ENCODE measurements at regions not wholly inside any gene's neighbourhood (a gene's known extent, or its start where the extent isn't known, plus 50 kb on each side); places are given as distances from the start of the nearest gene placed in this dataset.
"Not testable (repeated sequence)": the region's sequence is repeated elsewhere in the genome, so short reads cannot be mapped to it uniquely, and the experiment has no call there.

GRCh38 chr21:14804170-14804569 lies 258.1 kb upstream of the SAMSN1 start:
- H3K4me3 Mint-ChIP-seq; H3K27me3 Mint-ChIP-seq; H3K36me3 Mint-ChIP-seq; H3K4me1 Mint-ChIP-seq (ENCODE audit: low read depth); H3K27ac Mint-ChIP-seq; CTCF ChIA-PET; intact Hi-C loops (cut with micrococcal nuclease); DNase-seq; POLR2A ChIA-PET: not testable (repeated sequence)
- peaks cover 14% of the 10 kb centered on the region for H3K9me3 Mint-ChIP-seq

GRCh38 chr21:14797543-14797942 lies 251.4 kb upstream of the SAMSN1 start:
- intact Hi-C loops (cut with micrococcal nuclease): no loop called here
- Mint-ChIP-seq H3K4me3 (no peak overlapping the region), H3K27ac (no peak overlapping the region), H3K27me3 (peaks cover 9% of the 10 kb centered on the region), H3K9me3 (peaks cover 34% of the 10 kb centered on the region), H3K36me3 (no peaks in the 10 kb centered on the region), H3K4me1 (ENCODE audit: low read depth) (no peaks in the 10 kb centered on the region)
- CTCF ChIA-PET: interaction anchor here (1.2 kb wide), 1 partner anchor 60 kb away, joined by 3 read pairs; no protein-coding TSS in a partner anchor
- POLR2A ChIA-PET: no interaction called here
- no peak for DNase-seq

- Mint-ChIP-seq H3K9me3 (peaks cover 5% of the 10 kb centered on the region), H3K36me3 (no peaks in the 10 kb centered on the region), H3K4me3 (no peak overlapping the region), H3K27ac (no peak overlapping the region), H3K27me3 (no peaks in the 10 kb centered on the region), H3K4me1 (ENCODE audit: low read depth) (no peaks in the 10 kb centered on the region)
- POLR2A ChIA-PET: no interaction called here
- CTCF ChIA-PET: no interaction called here
- DNase-seq: no peak
- intact Hi-C loops (cut with micrococcal nuclease): no loop called here
Observed at GRCh38 chr21:14787312-14787711, 241.2 kb upstream of the SAMSN1 start.

GRCh38 chr21:14785679-14786078 lies 239.6 kb upstream of the SAMSN1 start:
- no peak overlapping the region for H3K4me3 Mint-ChIP-seq
- H3K4me1 Mint-ChIP-seq (ENCODE audit: low read depth): no peaks in the 10 kb centered on the region
- no peaks in the 10 kb centered on the region for H3K36me3 Mint-ChIP-seq
- DNase-seq: no peak
- no peak overlapping the region for H3K27ac Mint-ChIP-seq
- peaks cover 5% of the 10 kb centered on the region for H3K9me3 Mint-ChIP-seq
- ChIA-PET POLR2A (no interaction called here), CTCF (no interaction called here)
- intact Hi-C loops (cut with micrococcal nuclease): no loop called here
- peaks cover 3% of the 10 kb centered on the region for H3K27me3 Mint-ChIP-seq

GRCh38 chr21:14773777-14774345 lies 227.7 kb upstream of the SAMSN1 start:
- Mint-ChIP-seq H3K9me3 (no peaks in the 10 kb centered on the region), H3K27me3 (peaks cover 3% of the 10 kb centered on the region), H3K4me3 (no peak overlapping the region), H3K36me3 (no peaks in the 10 kb centered on the region), H3K4me1 (ENCODE audit: low read depth) (no peaks in the 10 kb centered on the region), H3K27ac (no peak overlapping the region)
- DNase-seq: peak; percentile 70
- POLR2A ChIA-PET: no interaction called here
- CTCF ChIA-PET: interaction anchor here (0.6 to 2.5 kb wide), 7 partner anchors 15 to 515 kb away, joined by 3 to 8 read pairs (median 3); no protein-coding TSS in a partner anchor
- intact Hi-C loops (cut with micrococcal nuclease): loop anchor here (1.0 to 10.0 kb wide), 3 partner anchors 339 to 517 kb away; no protein-coding TSS in a partner anchor

DNA sequence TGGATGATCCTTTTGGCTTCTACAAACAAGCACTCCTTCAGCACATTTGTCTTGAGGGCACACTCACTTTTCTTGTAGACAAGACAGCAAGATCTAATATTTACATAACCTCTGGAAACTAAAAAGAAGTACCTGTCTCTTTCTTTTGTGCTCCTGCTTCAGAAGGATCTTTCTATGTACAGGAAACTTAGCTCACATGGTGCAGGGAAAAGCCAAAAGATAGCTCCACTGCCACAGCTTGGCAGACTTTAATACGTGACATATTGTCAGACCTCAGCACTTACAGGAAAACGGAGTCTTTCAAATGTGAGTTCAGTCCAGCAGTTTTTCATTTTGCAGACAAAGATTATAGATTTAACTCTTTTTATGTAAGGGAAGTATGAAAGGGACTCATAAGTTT lies 225.5 kb upstream of the SAMSN1 start:
- ChIA-PET POLR2A (no interaction called here), CTCF (no interaction called here)
- no peak overlapping the region for H3K27ac Mint-ChIP-seq
- intact Hi-C loops (cut with micrococcal nuclease): loop anchor here (5.0 to 10.0 kb wide), 2 partner anchors 337 to 514 kb away; no protein-coding TSS in a partner anchor
- no peak for DNase-seq
- H3K4me1 Mint-ChIP-seq (ENCODE audit: low read depth): no peaks in the 10 kb centered on the region
- no peaks in the 10 kb centered on the region for H3K9me3 Mint-ChIP-seq
- H3K4me3 Mint-ChIP-seq: no peak overlapping the region
- H3K27me3 Mint-ChIP-seq: peaks cover 3% of the 10 kb centered on the region
- H3K36me3 Mint-ChIP-seq: no peaks in the 10 kb centered on the region

DNA sequence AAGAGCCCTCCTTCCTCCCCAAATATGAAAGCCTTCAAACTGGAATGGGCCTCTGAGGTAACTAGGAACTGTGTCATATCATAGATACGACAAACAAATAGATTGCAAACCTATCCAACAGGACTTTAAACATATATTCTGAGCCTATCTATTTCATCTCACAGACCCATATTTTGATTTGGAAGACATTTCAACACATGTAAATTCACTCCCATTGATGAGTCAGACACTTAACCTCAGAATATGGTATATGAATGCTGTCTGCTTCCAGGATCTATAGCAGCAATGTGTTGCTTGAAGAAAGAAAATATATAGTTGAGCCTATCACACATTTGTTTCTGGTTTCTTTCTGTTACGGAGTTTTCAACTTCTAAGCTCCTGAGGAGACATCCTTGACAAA lies 221.9 kb upstream of the SAMSN1 start:
- Mint-ChIP-seq H3K27me3 (no peaks in the 10 kb centered on the region), H3K4me1 (ENCODE audit: low read depth) (no peaks in the 10 kb centered on the region), H3K9me3 (no peaks in the 10 kb centered on the region), H3K4me3 (no peak overlapping the region), H3K27ac (no peak overlapping the region), H3K36me3 (no peaks in the 10 kb centered on the region)
- ChIA-PET POLR2A (no interaction called here), CTCF (no interaction called here)
- intact Hi-C loops (cut with micrococcal nuclease): no loop called here
- no peak for DNase-seq

DNA sequence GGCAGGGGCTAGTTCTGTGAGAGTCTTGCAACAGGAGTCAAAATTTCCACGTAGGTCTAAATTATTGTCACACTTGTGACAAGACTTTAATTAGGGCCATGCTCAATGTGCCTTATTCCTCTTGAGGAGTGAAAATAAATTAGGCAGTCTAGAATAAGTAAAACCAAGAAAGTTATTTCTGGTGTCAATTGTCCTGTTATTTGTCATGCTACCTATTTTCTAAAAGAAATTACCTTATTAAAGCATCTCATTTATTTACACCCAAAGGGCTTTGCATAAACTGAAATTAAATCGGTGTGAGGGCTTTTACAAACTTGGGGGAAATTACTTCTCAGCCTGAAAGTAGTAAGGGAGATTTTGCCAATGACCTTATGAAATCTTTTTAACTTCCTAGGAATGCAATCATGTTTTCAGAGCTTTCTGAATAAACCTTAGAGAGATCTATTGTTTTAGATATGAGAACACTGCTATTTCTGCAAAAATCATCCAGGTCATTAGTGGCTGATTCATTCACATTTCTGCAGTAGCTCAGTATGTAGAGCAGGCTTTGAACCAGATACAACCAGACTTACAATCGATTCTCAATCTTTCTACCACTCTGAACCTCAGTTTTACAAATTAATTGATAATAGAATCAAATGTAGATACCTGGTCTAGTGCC lies 221.2 kb upstream of the SAMSN1 start:
- DNase-seq: no peak
- H3K4me1 Mint-ChIP-seq (ENCODE audit: low read depth): peaks cover 1% of the 10 kb centered on the region
- no peak overlapping the region for H3K4me3 Mint-ChIP-seq
- intact Hi-C loops (cut with micrococcal nuclease): no loop called here
- CTCF ChIA-PET: no interaction called here
- H3K36me3 Mint-ChIP-seq: no peaks in the 10 kb centered on the region
- H3K9me3 Mint-ChIP-seq: no peaks in the 10 kb centered on the region
- POLR2A ChIA-PET: no interaction called here
- no peaks in the 10 kb centered on the region for H3K27me3 Mint-ChIP-seq
- no peak overlapping the region for H3K27ac Mint-ChIP-seq

- ChIA-PET CTCF (no interaction called here), POLR2A (no interaction called here)
- Mint-ChIP-seq H3K9me3 (no peaks in the 10 kb centered on the region), H3K36me3 (no peaks in the 10 kb centered on the region), H3K27me3 (no peaks in the 10 kb centered on the region), H3K4me1 (ENCODE audit: low read depth) (peaks cover 1% of the 10 kb centered on the region), H3K27ac (no peak overlapping the region), H3K4me3 (no peak overlapping the region)
- DNase-seq: no peak
- intact Hi-C loops (cut with micrococcal nuclease): no loop called here
Observed at GRCh38 chr21:14766241-14766640, 220.1 kb upstream of the SAMSN1 start.

DNA sequence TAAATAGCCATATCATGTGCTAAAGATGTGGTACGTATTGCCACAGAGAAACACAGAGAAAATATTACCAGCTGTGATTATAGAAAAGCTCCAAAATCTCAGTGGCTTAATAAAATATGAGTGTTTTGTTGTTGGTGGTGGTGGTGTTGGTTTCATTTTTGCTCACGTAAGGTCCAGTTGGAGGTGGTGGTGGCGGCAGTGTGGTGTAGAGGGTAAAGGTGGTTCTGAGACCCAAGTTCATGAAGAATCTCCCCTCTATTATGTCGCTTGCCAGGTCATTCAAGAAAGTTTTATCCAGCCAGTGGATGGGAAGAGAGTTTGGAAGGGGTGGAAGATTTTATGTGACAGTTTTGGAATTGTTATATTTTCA lies 217.6 kb upstream of the SAMSN1 start:
- intact Hi-C loops (cut with micrococcal nuclease): no loop called here
- no peak for DNase-seq
- Mint-ChIP-seq H3K36me3 (no peaks in the 10 kb centered on the region), H3K4me3 (no peak overlapping the region), H3K9me3 (no peaks in the 10 kb centered on the region), H3K4me1 (ENCODE audit: low read depth) (peaks cover 1% of the 10 kb centered on the region), H3K27me3 (no peaks in the 10 kb centered on the region), H3K27ac (no peak overlapping the region)
- CTCF ChIA-PET: no interaction called here
- POLR2A ChIA-PET: no interaction called here

GRCh38 chr21:14762734-14763694 lies 216.9 kb upstream of the SAMSN1 start:
- no peaks in the 10 kb centered on the region for H3K36me3 Mint-ChIP-seq
- H3K4me1 Mint-ChIP-seq (ENCODE audit: low read depth): peaks cover 1% of the 10 kb centered on the region
- no peak overlapping the region for H3K27ac Mint-ChIP-seq
- no peak for DNase-seq
- H3K4me3 Mint-ChIP-seq: no peak overlapping the region
- ChIA-PET CTCF (interaction anchor here (0.6 to 0.8 kb wide), 2 partner anchors 12 to 25 kb away, joined by 3 read pairs; no protein-coding TSS in a partner anchor), POLR2A (no interaction called here)
- H3K27me3 Mint-ChIP-seq: no peaks in the 10 kb centered on the region
- intact Hi-C loops (cut with micrococcal nuclease): no loop called here
- H3K9me3 Mint-ChIP-seq: no peaks in the 10 kb centered on the region

DNA sequence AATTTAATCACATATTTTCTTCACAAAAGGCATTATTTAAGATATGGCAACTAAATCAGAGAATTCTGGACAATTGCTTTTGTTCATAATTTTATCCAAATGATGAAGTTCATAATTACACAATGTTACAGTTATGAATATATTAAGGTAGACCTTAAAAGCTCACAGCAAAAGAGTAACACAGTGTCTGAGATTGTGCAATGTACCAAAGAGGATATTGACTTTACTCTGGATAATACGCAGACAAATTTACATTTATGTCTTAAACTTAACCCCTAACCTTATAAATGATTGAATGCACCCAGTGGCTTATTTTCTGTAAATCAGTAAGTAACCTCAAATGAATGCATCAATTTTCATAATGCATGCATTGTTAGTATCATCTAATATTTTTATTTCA lies 216.2 kb upstream of the SAMSN1 start:
- Mint-ChIP-seq H3K27me3 (no peaks in the 10 kb centered on the region), H3K9me3 (no peaks in the 10 kb centered on the region), H3K4me1 (ENCODE audit: low read depth) (peaks cover 1% of the 10 kb centered on the region), H3K36me3 (no peaks in the 10 kb centered on the region), H3K27ac (no peak overlapping the region), H3K4me3 (no peak overlapping the region)
- CTCF ChIA-PET: interaction anchor here (0.8 kb wide), 1 partner anchor 24 kb away, joined by 3 read pairs; no protein-coding TSS in a partner anchor
- intact Hi-C loops (cut with micrococcal nuclease): no loop called here
- POLR2A ChIA-PET: no interaction called here
- DNase-seq: no peak

Measured in activated CD4-positive, alpha-beta memory T cell treated with anti-CD3 and anti-CD28 coated beads for 36 hours (primary cell).